ENCODE measurements at regions not wholly inside any gene's neighbourhood (a gene's known extent, or its start where the extent isn't known, plus 50 kb on each side); places are given as distances from the start of the nearest gene placed in this dataset.
A peak's percentile ranks its signal among the peaks of the same experiment; 100 is the strongest.

DNA sequence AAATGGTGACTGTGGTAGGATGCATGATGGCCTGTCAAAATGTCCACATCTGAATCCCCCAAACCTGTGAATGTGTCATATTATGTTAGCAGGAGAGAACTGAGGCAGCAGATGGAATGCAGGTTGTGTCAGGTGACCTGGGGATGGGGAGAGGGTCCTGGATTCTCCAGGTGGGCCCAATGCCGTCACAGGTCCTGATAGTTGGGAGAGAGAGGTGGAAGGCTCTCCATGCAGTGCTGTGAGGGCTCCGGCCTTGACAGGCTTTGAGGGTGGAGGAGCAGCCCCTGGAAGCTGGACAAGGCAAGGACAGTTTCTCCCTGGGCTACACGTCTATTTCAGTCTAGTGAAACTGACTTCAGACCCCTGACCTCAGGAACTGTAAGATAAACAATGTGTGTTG lies 330.9 kb upstream of the ZNF32 start:
- DNase-seq (ENCODE audit: low read depth): no peak

DNA sequence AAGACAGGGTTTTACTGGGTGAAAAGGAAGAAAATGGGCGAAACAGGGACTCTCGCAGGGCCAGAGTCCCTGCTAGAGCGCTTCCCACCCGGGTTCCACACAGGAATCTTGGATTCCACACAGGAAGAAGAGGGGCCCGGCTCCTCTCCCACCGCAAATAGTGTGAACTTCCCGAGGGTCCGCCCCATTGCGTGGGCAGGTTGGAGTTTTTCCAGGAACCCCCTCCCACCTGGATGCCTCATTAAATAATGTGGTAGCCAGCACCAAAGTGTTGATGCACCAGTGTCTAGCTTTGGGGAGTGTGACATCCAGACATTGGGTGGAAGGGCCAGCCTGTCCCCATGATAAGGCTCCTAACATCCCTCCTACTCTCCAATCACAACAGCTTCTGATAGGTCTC lies 330.3 kb upstream of the ZNF32 start:
- no peak for DNase-seq (ENCODE audit: low read depth)

DNA sequence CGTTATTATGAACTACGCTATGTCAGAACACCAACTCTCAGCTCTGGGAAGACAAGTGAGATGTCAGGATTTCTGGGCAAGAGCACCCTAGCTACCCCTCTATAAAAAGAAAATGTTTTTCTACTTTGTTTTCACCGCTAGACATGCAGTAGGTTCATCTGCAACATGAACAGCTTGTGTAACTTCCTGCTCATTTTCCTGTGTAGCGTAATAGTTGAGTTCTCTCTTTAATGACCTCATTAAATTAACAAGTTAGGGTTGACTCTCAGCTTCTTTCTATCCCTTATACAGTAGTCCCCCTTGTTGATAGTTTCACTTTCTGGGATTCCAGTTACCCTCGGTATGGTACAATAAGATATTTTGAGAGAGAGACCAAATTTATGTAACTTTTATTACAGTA lies 329.4 kb upstream of the ZNF32 start:
- no peak for DNase-seq (ENCODE audit: low read depth)

DNA sequence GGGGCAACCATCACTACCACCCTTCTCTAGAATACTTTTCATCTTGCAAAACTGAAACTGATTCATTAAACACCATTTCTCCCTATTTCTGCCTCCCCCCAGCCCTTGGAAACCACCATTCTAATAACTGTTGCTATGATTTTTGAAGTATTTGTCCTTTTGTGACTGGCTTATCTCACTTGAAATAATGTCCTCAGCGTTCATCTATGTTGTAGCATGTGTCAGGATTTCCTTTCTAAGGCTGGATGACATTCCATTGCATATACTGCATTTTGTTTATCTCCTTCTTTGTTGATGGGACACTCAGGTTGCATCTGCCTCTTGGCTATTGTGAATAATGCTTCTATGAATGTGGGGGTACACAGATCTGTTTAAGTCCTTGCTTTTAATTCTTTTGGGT lies 327.6 kb upstream of the ZNF32 start:
- DNase-seq (ENCODE audit: low read depth): no peak

DNA sequence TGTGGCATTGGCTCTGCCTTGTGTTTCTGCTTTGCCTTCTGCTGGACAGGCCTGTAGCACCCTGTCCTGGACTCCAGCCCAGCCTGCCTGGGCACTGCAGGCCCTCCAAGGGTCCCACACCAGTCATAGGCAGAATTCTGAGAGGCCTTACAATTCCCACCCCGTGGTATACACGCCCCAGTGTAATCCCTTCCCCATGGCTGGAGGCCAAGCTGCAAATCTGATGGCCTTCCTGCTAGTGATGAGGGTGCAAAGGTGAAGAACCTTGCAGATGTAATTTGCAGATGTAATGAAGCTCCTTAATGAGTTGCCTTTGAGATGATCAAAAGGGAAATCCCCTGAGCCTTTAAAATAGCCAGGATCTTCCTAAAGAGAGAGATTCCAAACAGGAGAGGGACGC lies 325.1 kb upstream of the ZNF32 start:
- no peak for DNase-seq (ENCODE audit: low read depth)

DNA sequence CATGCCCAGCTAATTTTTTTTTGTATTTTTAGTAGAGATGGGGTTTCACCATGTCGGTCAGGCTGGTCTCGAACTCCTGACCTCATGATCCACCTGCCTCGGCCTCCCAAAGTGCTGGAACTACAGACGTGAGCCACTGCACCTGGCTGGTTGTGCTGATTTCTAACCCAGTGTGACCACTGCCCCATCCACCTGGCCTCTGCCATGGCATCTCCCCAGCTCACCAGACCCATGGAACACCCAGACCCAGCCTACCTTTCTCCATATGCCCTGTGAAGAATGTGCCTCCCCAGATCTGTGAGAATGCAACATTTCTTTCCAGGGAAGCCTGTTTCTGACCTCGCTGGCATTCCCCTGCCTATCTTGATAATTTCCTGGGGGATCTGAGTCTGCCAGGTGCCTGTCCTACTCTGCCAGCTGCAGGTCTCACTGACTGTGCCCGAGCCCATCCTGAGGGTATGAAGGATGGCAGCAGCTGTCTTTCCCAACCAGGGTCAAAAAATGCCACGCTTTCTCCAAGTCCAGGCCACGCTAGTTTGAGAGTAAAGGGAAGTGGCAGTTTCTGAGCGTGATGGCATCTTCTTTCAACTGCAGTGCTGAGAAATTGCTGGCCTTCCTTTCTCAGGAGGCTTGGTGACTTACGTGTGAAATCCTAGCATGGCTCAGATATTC lies 324.4 kb upstream of the ZNF32 start:
- DNase-seq (ENCODE audit: low read depth): no peak

GRCh38 chr10:43971981-43972380 lies 323.3 kb upstream of the ZNF32 start:
- no peak for DNase-seq (ENCODE audit: low read depth)

- DNase-seq (ENCODE audit: low read depth): no peak
These were observed 322.6 kb upstream of the ZNF32 start for GRCh38 chr10:43971306-43971705.

GRCh38 chr10:43970717-43971116 lies 322.0 kb upstream of the ZNF32 start:
- DNase-seq (ENCODE audit: low read depth): no peak

GRCh38 chr10:43970018-43970698 lies 321.5 kb upstream of the ZNF32 start:
- no peak for DNase-seq (ENCODE audit: low read depth)

DNA sequence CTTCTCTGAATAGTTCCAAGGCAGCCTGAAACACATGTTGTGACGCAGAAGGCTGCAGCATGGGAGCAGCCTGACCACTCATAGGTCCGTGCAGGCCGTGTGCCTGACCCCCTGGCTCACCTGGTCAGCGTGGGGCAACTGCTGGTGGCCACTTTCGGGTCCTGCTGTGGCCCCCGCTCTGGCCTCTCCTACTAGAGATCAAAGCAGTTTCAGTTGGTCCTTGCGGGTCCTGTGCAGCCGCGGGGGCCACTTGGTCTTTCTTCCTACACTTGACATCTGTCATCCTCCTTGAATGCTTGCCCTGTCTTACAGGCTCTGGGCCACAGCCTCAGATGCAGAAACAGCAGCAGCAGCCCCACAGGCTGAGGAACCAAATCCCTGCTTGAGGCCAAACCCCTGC lies 320.8 kb upstream of the ZNF32 start:
- DNase-seq (ENCODE audit: low read depth): no peak

GRCh38 chr10:43968961-43969360 lies 320.3 kb upstream of the ZNF32 start:
- DNase-seq (ENCODE audit: low read depth): no peak

DNA sequence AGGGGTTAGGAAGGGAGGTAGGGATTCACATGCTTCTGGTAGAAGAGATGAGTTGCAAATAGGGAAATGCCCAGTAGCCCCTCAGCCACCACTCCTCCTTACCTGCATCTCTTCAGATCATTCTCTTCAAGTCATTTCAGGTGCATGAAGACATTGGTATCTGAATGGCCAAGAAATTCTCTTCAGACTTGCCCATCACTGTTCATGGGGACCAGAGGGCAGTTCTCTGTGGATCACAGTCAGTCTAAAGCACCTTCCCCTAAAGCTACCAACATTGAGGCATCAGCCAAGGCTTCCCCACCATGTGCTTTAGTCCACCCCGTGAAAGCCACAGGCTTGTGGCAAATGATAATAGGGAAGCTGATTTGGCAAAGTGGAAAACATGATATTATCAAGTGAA lies 319.4 kb upstream of the ZNF32 start:
- no peak for DNase-seq (ENCODE audit: low read depth)

DNA sequence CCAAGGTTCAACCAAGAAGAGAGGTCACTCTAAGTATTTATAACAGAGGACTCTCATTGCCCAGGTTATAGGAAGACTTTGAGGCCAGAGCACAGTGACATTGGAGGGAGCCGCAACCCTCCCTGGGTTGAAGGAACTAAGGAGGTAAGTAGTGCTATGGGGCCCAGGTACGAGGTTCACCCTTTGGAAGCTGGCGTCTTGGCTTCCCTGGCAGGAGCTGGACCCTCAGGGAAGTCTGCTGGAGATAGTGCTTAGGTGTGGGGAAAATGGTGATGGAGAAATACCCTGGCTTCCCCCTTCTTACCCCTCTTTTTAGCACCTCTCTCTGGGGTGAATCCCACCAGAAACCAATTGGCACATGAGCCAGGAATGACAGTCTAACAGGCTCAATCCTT lies 317.9 kb upstream of the ZNF32 start:
- DNase-seq (ENCODE audit: low read depth): no peak

DNA sequence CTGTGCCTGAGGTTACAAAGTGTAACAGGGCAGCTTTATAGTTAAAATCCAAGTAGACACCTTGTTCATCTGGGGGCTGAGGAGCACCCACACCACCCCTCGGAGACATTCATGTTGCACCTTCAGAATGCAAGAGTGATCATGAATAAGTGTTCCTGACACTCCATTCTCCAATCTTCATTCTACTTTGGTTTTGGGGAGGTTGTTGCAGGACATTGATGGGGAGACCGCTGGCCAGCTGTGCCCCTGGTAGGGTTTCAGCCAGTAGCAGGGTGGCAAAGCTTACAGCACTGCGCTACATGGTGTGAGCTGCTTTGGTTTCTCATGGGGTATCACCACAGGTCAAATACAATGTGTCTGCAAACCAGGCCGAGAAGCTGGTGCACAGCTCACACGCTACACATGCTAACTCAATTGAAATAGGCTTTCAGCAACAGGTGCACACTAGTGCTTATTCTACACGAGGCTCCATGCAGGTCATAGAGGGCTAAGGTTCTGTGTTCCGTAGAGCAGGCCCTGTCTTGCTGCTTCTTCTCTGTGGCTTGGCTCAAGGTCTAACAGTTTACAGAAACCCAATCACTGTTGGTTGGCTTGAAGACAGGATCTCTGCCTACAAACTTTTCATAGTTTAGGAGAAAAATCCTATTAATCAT lies 317.4 kb upstream of the ZNF32 start:
- DNase-seq (ENCODE audit: low read depth): no peak

- DNase-seq (ENCODE audit: low read depth): peak; percentile 50
These were observed 316.6 kb upstream of the ZNF32 start for GRCh38 chr10:43965033-43965917.

DNA sequence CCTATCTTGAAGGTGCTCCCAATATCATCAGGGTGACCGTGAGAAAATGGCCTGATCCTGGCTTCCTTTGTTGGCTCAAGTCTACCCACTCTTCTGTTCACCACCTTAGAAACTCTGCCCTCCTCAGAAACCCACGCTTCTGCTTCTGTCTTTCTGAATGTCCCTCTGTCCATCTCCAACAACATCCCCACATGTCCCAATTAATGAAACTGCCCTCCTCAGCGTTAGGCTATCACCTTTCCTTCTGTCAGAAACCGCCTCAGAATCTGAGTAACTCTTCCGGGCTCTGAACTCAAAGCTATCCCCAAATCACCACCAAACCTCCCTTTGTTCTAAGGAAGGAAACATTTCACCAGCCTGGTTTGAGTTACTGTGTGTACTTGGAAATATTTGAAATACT lies 315.8 kb upstream of the ZNF32 start:
- no peak for DNase-seq (ENCODE audit: low read depth)

DNA sequence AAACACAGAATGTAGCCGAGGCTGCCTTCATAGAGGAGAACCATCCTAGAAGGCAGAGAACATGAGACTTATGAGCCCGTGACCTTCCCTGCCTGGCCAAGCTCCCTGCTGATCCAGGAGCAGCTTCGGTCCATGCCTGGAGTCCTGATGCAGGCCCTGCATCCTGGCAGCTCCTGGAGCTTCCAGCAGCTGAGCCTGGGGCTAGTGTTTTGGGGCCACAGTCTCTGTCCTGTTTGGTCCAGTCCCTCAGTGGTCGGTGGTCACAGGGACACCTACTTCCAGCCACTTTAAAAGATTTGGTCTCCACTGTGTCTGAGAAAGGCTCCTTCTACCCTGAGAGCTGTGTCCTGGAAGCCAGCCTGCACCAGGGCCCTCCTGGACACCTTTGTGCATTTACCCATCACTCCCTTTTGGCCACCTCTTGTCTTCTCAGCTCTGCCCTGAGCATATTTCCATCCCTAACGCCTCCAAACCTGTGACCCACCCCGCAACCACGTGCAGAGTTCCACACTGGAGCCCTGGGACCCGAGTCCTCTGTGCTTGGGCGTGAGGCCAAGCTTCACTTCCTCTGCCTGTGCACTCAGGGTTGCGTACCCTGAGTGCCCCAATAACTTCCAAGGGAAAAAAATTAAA lies 315.2 kb upstream of the ZNF32 start:
- DNase-seq (ENCODE audit: low read depth): no peak

GRCh38 chr10:43963379-43963778 lies 314.7 kb upstream of the ZNF32 start:
- DNase-seq (ENCODE audit: low read depth): no peak

- no peak for DNase-seq (ENCODE audit: low read depth)
These were observed 313.9 kb upstream of the ZNF32 start for GRCh38 chr10:43962346-43963191.

All from myocyte (in vitro differentiated cells).